ENCODE measurements at regions not wholly inside any gene's neighbourhood (a gene's known extent, or its start where the extent isn't known, plus 50 kb on each side); places are given as distances from the start of the nearest gene placed in this dataset.

- Histone ChIP-seq H3K27me3 (ENCODE audit: insufficient read depth, low read depth) (no peaks in the 10 kb centered on the region; the same call in 1 of the 2 replicates), H3K27ac (no peak overlapping the region), H3K9ac (no peak overlapping the region), H3K4me1 (ENCODE audit: low read depth, poor library complexity, severe bottlenecking) (no peaks in the 10 kb centered on the region), H3K4me3 (IDR thresholded peaks at IDR 0.05; ENCODE audit: insufficient read depth, low read depth, low read length) (no peak overlapping the region), H2AFZ (ENCODE audit: low read depth) (no peak overlapping the region), H3K4me2 (no peak overlapping the region), H4K20me1 (ENCODE audit: insufficient read depth) (no peaks in the 10 kb centered on the region), H3K36me3 (ENCODE audit: insufficient read depth) (no peaks in the 10 kb centered on the region), H3K79me2 (ENCODE audit: insufficient read depth, low read depth) (no peaks in the 10 kb centered on the region)
- no peak for TF ChIP-seq CTCF (conservative IDR thresholded peaks at IDR 0.05; ENCODE audit: low read depth, low read length)
Measured at GRCh38 chr5:109987355-109987754, 297.6 kb downstream of the MAN2A1 start.

GRCh38 chr5:109987970-109988369 lies 298.2 kb downstream of the MAN2A1 start:
- Histone ChIP-seq H3K4me2 (no peak overlapping the region), H2AFZ (ENCODE audit: low read depth) (no peak overlapping the region)

GRCh38 chr5:109989161-109989560 lies 299.4 kb downstream of the MAN2A1 start:
- Histone ChIP-seq H3K79me2 (ENCODE audit: insufficient read depth, low read depth) (no peaks in the 10 kb centered on the region), H3K9ac (no peak overlapping the region), H3K4me3 (IDR thresholded peaks at IDR 0.05; ENCODE audit: insufficient read depth, low read depth, low read length) (no peak overlapping the region), H3K4me2 (no peak overlapping the region), H4K20me1 (ENCODE audit: insufficient read depth) (no peaks in the 10 kb centered on the region), H3K4me1 (ENCODE audit: low read depth, poor library complexity, severe bottlenecking) (no peaks in the 10 kb centered on the region), H2AFZ (ENCODE audit: low read depth) (no peak overlapping the region), H3K36me3 (ENCODE audit: insufficient read depth) (no peaks in the 10 kb centered on the region), H3K27ac (no peak overlapping the region), H3K27me3 (ENCODE audit: insufficient read depth, low read depth) (no peaks in the 10 kb centered on the region; the same call in 1 of the 2 replicates)
- no peak for TF ChIP-seq CTCF (conservative IDR thresholded peaks at IDR 0.05; ENCODE audit: low read depth, low read length)

More at GRCh38 chr5:109987970-109988369, 298.2 kb downstream of the MAN2A1 start:
- Histone ChIP-seq H3K4me3 (IDR thresholded peaks at IDR 0.05; ENCODE audit: insufficient read depth, low read depth, low read length) (no peak overlapping the region), H3K36me3 (ENCODE audit: insufficient read depth) (no peaks in the 10 kb centered on the region), H3K79me2 (ENCODE audit: insufficient read depth, low read depth) (no peaks in the 10 kb centered on the region), H3K4me1 (ENCODE audit: low read depth, poor library complexity, severe bottlenecking) (no peaks in the 10 kb centered on the region), H3K27me3 (ENCODE audit: insufficient read depth, low read depth) (no peaks in the 10 kb centered on the region; the same call in 1 of the 2 replicates), H4K20me1 (ENCODE audit: insufficient read depth) (no peaks in the 10 kb centered on the region), H3K27ac (no peak overlapping the region), H3K9ac (no peak overlapping the region)
- TF ChIP-seq CTCF (conservative IDR thresholded peaks at IDR 0.05; ENCODE audit: low read depth, low read length): no peak

GRCh38 chr5:109989994-109990722 lies 300.4 kb downstream of the MAN2A1 start:
- Histone ChIP-seq H3K79me2 (ENCODE audit: insufficient read depth, low read depth) (no peaks in the 10 kb centered on the region), H3K4me1 (ENCODE audit: low read depth, poor library complexity, severe bottlenecking) (no peaks in the 10 kb centered on the region), H3K4me2 (no peak overlapping the region), H4K20me1 (ENCODE audit: insufficient read depth) (no peaks in the 10 kb centered on the region), H2AFZ (ENCODE audit: low read depth) (no peak overlapping the region), H3K36me3 (ENCODE audit: insufficient read depth) (no peaks in the 10 kb centered on the region), H3K27me3 (ENCODE audit: insufficient read depth, low read depth) (no peaks in the 10 kb centered on the region; the same call in 1 of the 2 replicates), H3K9ac (no peak overlapping the region), H3K4me3 (IDR thresholded peaks at IDR 0.05; ENCODE audit: insufficient read depth, low read depth, low read length) (no peak overlapping the region), H3K27ac (no peak overlapping the region)
- TF ChIP-seq CTCF (conservative IDR thresholded peaks at IDR 0.05; ENCODE audit: low read depth, low read length): no peak

Measured in KMS-11 (cell line).